Astrocyte (in vitro differentiated cells and primary cell): ENCODE measurements at regions not wholly inside any gene's neighbourhood (a gene's known extent, or its start where the extent isn't known, plus 50 kb on each side); places are given as distances from the start of the nearest gene placed in this dataset.

ENCODE experiments used
- CTCF ChIP-seq: IDR thresholded peaks from 2 replicates; pipeline ENCODE4 v1.5.1; 2011; ENCODE audit warnings: low read depth, mild to moderate bottlenecking, inconsistent platforms, low read length, moderate library complexity; ENCODE audit not compliant: insufficient read depth
- EZH2 ChIP-seq: IDR thresholded peaks from 2 replicates; pipeline ENCODE4 v1.6.1; 2012; ENCODE audit warnings: mild to moderate bottlenecking, low read length, inconsistent platforms; ENCODE audit not compliant: insufficient read depth

- no peak for TF ChIP-seq CTCF
- no peak for TF ChIP-seq EZH2
These were observed 102.3 kb upstream of the SMAD3 start for GRCh38 chr15:66963084-66963483.
